ENCODE measurements at regions not wholly inside any gene's neighbourhood (a gene's known extent, or its start where the extent isn't known, plus 50 kb on each side); places are given as distances from the start of the nearest gene placed in this dataset.
"Not testable (repeated sequence)": the region's sequence is repeated elsewhere in the genome, so short reads cannot be mapped to it uniquely, and the experiment has no call there.

DNA sequence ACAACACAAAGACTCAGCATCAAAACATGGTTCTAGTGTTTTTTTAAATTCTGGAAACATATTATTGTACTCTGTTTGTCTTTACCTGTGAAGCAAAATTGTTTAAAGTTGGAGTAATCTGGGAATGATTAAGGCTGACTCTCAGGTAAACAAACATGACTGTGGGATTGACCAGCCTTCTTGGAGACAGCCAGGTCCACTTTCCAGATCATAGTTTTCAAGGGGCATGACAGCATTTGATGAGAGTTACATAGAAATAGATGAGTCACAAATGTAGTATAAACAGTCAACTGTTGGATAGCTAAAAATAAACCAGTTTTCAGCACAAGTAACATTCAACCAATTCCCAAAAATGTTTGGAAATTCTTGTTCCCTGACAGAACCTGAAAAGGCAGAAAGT is 1680.9 kb downstream of the OLFM4 start:
- peak; percentile 37 for DNase-seq (ENCODE audit: low spot score)

DNA sequence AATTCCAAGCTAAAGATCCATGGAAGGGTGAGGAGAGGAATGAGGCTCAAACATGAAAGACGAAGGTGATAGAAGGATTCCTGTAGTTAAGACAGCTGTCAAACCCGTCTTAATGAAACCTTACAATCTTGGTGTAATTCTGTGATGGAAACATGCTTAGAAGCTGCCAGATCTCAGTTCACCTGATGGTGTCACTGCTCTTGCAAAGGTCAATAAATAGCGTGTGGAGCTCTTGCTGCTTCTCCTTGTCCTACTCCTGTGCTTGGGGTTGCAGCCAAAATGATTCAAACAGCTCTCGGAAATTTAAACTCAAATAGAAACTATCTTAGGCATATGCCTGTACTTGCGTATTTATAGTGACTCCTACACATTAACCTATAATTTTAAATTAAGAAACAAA is 1705.0 kb downstream of the OLFM4 start:
- peak; percentile 42 for DNase-seq (ENCODE audit: low spot score)

DNA sequence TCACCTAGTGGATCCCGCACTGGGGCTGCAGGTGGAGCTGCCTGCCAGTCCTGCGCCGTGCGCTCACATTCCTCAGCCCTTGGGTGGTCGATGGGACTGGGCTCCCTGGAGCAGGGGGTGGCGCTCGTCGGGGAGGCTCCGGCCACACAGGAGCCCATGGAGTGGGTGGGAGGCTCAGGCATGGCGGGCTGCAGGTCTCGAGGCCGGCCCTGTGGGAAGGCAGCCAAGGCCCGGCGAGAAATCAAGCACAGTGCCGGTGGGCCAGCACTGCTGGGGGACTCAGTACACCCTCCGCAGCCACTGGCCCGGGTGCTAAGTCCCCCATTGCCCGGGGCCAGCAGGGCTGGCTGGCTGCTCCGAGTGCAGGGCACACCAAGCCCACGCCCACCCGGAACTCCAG is 1708.6 kb downstream of the OLFM4 start:
- not testable (repeated sequence) for DNase-seq (ENCODE audit: low spot score)

DNA sequence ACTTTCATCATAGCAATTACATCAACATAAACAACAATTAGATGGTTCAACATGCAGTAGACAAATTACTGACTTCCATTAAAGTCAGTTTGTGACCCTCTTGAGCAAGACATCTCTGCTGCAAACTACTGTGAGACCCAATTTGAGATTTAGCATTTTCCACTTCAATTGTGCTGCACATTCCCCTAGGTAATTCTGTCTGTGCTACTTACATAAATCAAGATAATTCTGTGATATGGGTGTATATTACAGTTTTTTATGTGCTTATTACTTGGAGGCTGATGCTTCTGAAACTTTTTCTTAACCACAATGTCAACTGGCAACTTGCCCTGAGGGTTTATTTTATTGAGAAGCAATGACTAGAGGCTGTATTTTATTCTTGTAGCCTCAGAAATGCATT is 1714.4 kb downstream of the OLFM4 start:
- no peak for DNase-seq (ENCODE audit: low spot score)

DNA sequence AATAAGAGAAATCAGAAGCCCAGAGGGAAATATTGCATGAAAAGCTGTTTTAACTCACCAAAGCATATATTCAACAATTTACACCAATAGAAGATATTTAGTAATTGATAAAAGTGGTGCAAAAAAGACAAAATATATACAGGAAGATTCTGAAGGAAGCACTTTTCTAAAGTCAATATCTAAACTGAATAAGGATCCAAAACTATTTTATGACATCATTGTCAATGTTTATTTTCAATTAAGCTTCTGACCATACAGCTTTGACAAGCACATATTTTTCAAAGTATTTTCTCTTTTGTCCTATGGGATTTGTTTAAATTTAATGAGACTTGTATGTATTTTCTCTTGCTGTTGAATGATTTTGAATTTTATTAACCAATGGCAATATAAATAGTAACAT is 1716.1 kb downstream of the OLFM4 start:
- no peak for DNase-seq (ENCODE audit: low spot score)

DNA sequence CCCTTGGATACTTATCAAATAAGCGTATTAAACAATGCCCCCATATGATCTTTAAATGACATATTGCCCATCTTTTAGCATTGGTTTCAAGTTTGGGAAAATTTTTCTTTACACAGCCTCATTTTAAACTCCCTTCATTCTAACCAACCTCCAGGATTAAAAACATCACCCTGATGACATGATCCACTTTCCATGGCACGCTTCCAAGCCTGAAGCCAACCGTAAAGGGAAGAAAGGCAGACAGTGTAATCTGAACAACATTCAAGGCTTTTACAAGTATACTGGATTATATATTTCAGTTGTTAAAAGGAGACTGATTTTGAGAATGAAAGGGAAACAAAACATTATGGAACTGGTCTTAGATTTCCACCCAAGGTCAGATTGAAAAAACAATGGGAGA is 1721.9 kb downstream of the OLFM4 start:
- DNase-seq (ENCODE audit: low spot score), result no peak

DNA sequence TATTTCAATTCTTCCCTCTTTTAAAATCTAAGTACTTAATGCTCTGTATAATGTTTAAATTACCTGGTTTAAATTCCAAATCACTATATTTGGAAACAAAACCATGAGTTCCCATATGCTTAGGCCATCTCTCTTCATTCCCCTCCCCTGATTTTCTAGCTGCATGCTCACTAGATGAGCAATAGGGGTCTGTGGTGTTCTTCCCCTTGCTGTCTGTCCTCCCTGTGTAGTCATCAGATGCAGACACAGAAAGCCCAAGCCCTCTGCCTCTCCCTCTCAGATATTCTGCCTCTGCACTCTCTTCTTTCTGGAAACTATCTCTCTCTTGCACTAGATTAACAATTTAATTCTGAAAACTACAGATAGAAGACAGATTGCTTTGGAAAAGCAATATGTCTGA is 1730.2 kb downstream of the OLFM4 start:
- no peak for DNase-seq (ENCODE audit: low spot score)

DNA sequence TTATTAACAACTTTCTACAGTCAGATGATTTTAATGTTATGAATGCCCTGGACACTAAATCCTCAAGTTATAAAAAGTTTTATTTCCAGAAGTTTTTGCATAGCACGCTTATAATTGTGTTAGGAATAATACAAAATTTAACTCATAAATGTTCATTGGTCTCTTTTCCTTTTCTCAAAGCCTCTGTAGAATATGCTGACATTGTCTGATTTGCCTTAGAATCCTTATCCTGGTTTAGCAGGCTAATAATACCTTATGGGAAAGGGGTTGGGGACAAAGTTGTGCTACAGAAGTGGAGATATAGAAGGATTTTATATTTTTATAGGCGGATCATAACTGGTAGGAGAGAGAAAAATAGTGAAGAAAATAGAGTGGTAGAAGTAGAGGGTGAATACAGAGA is 1739.6 kb downstream of the OLFM4 start:
- no peak for DNase-seq (ENCODE audit: low spot score)

DNA sequence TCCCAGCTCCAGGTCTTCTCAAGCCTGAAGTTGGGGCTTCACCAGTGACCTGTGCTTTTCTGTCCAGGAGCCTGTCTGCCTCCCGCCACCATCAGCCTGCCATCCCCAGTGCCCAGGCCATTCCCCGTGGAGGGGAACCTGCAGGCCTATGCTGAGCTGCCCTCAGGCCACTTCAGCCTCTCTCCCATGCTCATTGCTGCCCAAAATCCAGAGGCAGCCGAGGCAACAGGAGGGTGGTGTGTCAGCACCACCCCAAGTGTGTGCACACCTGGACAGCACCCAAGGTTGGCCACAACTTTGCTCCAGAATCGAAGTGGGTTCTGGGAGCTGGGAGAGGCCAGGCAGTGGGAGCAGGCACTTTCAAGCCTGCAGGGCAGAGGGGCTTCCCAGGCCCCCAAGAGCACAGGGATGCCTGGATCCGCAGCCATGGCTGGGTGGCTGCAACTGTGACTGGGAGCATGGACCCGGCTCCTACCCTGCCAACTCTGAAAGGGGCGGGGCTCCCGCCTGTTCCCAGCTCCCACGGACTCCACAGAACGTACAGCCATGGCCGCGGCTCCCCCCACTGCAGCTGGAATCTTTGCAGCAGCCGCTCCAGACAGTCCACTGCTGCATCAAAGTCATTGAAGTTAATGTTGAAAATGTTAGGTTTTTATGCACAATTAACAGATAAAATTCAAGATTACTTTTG is 1747.0 kb downstream of the OLFM4 start:
- DNase-seq (ENCODE audit: low spot score), result no peak

DNA sequence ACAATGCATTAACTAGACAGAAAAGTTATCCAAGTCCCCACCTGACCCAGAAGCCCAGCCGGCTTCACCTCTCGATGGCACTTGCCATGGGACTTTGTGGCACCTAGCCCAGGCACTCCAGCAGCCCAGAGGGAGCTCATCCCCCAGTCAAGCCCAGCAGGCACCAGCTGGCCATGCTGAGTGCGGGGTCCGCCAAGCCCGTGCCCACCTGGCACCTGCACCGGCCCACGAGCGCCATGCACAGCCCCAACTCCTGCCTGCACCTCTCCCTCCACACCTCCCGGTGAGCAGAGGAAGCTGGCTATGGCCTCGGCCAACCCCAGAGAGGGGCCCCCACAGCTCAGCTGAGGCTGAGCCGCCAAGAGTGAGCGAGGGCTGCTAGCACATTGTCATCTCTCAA is 1759.1 kb downstream of the OLFM4 start:
- DNase-seq (ENCODE audit: low spot score), result no peak

DNA sequence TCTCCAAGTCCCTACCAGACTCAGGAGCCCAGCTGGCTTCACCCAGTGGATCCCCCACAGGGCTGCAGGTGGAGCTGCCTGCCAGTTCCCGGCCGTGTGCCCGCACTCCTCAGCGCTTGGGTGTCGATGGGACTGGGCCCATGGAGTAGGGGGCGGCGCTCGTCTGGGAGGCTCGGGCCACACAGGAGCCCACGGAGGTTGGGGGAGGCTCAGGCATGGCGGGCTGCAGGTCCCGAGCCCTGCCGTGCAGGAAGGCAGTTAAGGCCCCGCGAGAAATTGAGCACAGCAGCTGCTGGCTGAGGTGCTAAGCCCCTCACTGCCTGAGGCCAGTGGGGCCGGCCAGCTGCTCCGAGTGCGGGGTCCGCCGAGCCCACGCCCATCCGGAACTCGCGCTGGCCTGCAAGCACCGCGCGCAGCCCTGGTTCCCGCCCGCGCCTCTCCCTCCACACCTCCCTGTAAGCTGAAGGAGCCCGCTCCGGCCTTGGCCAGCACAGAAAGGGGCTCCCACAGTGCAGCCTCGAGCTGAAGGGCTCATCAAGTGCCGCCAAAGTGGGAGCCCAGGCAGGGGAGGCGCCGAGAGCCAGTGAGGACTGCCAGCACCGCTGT is 1771.1 kb downstream of the OLFM4 start:
- no peak for DNase-seq (ENCODE audit: low spot score)

DNA sequence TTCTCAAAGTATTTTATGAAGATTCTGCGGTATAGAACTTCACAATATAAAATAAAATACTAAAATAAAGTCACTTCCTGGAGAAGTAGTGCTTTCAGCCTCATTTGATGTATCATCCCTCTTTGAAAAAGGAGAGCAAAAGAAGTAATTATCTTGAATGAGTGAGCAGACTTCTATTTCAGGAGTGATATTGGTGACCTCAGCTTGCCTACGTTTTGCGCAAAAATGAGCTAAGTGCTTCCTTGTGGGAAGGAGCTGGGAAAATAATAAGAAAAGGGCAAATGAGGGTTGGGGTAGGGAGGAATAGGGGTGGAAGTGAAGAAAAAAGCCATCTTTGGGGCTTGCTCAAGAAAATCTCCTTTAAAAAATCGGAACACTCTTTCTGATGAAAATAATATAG is 1773.6 kb downstream of the OLFM4 start:
- no peak for DNase-seq (ENCODE audit: low spot score)

DNA sequence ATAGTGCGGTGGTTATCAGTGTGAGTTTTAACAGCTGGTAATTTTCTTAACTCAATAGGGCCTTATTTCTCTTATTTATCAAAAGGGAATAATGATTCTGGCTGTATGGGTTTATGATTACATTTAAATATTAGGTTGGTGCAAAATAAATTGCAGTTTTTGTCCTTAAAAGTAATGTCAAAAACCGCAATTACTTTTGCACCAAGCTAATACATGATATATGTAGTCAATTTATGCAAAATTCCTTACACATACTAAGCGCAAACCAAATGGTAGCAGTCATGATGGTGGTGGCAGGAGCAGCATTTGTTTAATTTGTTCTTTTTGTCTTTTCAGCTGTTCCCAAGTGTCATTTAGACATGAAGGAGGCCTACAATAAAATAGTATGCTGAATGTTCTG is 1777.1 kb downstream of the OLFM4 start:
- no peak for DNase-seq (ENCODE audit: low spot score)

DNA sequence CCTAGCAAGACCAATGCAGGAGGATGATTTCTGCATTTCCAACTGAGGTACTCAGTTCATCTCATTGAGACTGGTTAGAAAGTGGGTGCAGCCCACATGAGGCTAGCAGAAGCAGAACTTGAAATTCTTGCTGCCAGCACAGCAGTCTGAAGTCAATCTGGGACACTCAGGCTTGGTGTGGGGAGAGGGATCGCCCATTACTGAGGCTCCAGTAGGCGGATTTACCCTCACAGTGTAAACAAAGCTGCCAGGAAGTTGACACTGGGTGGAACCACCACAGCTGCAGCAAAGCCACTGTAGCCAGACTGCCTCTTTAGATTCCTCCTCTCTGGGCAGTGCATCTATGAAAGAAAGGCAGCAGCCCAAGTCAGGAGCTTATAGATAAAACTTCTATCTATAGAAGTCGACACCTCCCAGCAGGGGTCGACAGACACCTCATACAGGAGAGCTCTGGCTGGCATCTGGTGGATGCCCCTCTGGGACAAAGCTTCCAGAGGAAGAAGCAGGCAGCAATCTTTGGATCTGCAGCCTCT is 1793.4 kb downstream of the OLFM4 start:
- DNase-seq (ENCODE audit: low spot score), result not testable (repeated sequence)

DNA sequence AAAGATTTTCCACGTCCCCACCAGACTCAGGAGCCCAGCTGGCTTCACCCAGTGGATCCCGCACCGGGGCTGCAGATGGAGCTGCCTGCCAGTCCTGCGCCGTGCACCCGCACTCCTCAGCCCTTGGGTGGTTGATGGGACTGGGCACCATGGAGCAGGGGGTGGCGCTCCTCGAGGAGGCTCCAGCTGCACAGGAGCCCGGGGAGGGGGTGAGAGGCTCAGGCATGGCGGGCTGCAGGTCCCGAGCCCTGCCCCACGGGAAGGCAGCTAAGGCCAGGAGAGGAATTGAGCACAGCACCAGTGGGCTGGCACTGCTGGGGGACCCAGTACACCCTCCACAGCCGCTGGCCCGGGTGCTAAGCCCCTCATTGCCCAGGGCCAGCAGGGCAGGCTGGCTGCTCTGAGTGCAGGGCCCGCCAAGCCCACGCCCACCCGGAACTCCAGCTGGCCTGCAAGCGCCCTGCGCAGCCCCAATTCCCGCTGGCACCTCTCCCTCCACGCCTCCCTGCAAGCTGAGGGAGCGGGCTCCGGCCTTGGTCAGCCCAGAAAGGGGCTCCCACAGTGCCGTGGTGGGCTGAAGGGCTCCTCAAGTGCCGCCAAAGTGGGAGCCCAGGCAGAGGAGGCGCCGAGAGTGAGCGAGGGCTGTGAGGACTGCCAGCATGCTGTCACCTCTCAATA is 1800.9 kb downstream of the OLFM4 start:
- not testable (repeated sequence) for DNase-seq (ENCODE audit: low spot score)

DNA sequence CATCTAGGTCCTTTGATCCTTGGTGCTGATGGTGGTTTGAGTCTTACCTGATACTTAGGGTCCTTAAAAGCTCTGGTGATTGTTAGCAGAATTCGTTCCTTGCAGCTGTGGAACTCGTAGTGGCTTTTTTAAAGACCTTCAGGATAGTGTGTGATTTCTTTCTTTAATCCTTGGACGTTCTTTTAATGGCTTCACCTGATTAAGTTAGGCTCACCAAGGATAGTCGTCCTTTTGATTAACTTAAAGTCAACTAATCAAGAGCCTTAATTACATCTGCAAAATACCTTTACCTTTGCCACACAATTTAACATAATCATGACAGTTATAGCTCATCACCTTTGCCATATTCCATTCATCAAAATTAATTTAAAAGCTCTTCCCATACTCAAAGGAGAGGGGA is 1807.7 kb downstream of the OLFM4 start:
- no peak for DNase-seq (ENCODE audit: low spot score)

DNA sequence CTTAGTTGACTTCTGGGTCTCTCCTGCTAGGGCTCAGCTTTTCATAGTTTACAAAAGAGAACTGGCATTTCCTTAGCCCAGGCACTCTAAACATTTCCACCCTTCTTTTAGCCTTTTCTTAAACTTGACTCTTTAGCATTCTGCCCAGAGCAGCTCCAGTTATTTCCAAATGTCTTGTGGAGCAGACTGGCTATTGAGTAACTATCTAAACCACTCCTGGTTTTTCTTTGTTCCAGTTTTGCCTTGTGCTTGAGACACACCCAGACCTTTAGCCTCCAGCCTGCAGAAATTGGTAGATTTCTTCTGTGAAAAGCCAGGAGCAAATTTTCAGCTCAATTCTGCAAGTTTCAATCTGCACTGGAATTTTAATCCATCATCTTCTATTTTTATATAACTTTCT is 1813.1 kb downstream of the OLFM4 start:
- DNase-seq (ENCODE audit: low spot score), result no peak

DNA sequence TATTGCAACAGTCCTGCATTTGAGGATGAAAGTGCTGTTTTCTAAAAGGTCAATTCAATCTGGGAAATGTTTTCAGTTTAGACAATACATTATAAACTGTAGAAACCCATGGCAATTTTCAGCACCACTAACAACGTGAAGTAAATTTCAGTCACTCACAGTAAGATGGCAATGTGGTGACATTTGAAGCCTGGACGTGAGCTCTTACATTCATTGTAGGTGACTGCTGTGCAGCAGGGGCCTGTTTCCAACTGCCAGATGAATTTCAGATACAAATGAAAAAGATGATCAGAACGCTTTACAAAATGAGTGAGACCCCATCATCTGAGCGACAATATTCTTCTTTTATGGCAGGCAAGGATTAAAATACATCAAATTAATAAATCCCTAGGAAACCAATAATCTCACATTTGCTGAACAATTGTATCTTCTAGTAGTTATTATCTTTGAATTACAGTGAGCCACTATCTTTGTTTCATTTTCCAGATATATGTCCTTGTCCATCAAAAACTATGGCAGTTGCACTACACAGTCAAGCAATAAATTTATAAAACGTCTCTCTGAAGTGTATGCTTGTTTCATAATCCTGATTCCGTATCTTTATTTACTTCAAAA is 1816.8 kb downstream of the OLFM4 start:
- no peak for DNase-seq (ENCODE audit: low spot score)

DNA sequence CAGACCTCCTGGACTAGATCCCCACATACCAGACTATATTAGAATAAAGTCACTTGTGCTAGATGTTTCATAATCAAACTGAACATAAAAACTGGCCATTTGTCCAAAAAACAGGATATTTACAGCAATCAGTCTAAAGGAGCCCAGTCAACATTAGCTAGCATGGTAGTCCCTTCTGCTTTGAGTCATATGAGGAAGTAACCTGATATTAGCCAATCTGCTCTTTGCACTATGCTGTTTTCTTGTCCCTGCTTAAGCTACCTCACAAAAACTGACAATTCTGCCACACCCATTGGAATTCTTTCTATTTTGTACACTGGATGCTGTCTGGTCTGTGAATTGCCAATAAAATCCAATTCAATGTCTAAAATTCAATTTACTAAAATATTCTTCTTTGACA is 1824.2 kb downstream of the OLFM4 start:
- no peak for DNase-seq (ENCODE audit: low spot score)

DNA sequence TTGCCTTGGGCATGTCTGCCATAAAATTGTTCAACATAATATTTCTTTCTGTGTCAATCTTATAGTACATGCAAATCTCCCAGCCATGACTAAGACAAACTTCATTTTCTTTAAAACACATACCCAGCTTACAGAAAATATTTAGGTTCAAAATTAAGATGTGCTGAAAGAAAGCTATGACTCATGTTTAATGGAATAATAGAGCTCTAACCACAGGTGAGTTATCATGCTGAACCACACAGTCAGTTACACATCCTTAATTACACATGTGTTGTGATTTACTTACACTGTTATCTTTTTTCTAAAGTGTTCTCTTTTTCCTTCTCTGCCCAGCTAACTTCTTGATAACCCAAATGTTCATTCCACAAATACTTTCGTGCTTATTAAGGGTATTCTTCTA is 1831.2 kb downstream of the OLFM4 start:
- DNase-seq (ENCODE audit: low spot score), result no peak

DNA sequence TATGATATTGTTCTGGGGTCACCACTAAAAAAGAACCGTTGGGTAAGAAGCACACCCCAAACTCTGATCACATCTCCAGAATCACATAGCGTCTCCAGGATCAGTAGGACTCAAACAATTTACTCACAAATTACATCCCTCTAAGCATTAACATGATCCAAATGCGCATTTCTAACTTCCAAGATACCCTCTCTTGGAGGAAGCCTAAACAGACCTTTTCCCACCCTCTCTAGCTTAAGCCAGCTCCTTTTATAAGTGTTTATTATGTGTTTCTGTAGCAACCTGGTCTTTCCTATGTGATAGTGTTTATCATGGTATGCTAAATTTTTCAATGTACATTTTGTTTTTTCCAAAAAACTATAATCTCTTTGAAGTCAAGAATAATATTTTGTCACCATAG is 1846.5 kb downstream of the OLFM4 start:
- no peak for DNase-seq (ENCODE audit: low spot score)

DNA sequence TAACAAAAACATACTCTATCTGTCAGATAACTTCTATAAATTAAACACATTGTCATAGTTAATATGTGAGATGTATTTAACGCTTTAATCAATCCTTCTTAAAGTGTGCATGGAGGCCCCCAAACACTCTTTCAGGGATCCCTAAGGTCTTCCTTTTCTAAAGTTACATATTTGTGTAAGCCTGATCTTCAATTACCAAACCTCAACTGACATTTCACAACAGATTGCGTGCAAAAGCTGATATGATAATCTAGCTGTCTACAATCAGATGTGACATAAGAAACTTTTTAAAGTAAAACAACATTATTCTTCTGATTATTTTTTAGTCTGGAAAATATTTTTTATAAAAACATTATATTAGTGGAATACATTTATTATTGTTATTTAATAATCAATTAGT is 1850.4 kb downstream of the OLFM4 start:
- DNase-seq (ENCODE audit: low spot score), result no peak

DNA sequence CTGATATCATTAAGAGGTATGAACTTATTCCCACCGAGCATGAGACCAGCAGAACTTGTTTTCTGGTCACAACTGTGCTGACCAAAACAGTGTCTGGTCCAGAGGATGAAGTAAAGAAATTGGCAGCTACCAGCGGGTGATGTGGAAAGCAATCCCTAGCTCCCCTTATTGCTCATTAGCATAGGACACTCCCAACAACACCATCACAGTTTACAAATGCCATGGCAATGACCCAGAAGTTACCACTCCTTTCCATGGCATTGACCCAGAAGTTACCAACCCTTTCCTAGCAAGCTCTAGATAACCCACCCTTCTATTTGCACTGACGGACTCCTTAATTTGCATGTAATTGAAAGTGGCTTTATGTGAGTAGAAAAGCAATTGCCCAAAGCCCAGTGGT is 1856.1 kb downstream of the OLFM4 start:
- DNase-seq (ENCODE audit: low spot score), result no peak

Data from RKO (cell line).